Epithelial cell of proximal tubule (primary cell): ENCODE measurements at regions not wholly inside any gene's neighbourhood (a gene's known extent, or its start where the extent isn't known, plus 50 kb on each side); places are given as distances from the start of the nearest gene placed in this dataset.
"Not testable (repeated sequence)": the region's sequence is repeated elsewhere in the genome, so short reads cannot be mapped to it uniquely, and the experiment has no call there.

Experiments
- DNase-seq: peaks from one replicate; pipeline ENCODE4 v3.0.0-alpha.2; 2011; ENCODE audit warnings: low read depth
- H3K4me3 ChIP-seq: 2 replicates; pipeline ENCODE4 v1.5.1; 2011; ENCODE audit warnings: low read depth, mild to moderate bottlenecking, low read length
- TF ChIP-seq, protein P1 (sequence below): conservative IDR thresholded peaks from 2 replicates; pipeline ENCODE4 v1.5.1; 2012; ENCODE audit warnings: low read depth, mild to moderate bottlenecking, low read length

DNA sequence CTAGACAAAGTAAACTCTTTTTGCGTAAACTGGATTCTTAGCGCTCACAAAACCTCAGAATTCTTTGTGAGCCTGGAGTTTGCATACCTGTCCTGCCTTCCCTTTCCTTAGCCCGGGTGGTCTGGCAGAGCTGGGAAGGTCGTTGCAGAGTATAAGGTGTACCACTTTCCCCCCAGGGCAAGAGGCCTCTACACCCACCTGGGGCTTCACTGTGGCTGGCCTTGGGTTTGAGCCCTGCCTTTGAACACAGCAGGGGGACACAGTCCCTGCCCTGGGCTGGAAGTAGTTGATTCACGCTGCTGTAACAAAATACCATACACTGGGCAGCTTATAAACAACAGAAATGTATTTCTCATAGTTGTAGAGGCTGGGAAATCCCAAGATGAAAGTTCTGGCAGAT, 133.9 kb downstream of the B3GNT2 start:
- TF ChIP-seq, protein P1, sequence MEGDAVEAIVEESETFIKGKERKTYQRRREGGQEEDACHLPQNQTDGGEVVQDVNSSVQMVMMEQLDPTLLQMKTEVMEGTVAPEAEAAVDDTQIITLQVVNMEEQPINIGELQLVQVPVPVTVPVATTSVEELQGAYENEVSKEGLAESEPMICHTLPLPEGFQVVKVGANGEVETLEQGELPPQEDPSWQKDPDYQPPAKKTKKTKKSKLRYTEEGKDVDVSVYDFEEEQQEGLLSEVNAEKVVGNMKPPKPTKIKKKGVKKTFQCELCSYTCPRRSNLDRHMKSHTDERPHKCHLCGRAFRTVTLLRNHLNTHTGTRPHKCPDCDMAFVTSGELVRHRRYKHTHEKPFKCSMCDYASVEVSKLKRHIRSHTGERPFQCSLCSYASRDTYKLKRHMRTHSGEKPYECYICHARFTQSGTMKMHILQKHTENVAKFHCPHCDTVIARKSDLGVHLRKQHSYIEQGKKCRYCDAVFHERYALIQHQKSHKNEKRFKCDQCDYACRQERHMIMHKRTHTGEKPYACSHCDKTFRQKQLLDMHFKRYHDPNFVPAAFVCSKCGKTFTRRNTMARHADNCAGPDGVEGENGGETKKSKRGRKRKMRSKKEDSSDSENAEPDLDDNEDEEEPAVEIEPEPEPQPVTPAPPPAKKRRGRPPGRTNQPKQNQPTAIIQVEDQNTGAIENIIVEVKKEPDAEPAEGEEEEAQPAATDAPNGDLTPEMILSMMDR, result no peak
- DNase-seq, result no peak
- H3K4me3 ChIP-seq, result no peak overlapping the region

DNA sequence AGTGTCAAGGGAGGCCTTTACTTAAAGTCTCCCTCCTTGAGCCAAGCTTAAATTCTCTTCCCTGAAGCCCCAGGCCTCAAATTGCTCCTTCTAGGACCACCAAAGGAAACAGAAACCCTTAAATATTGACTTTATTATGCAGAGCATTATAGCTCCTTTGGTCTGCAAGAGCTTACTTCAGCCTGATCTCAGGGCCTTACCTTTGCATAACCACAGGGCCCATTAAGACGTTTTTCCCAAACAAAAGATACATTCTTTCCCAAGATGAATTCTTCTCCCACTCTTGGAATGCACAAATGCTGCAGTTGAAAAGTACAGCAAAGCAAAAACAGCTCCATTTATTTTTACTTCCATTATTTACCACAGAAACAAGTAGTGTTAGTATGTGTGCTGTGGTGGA, 130.8 kb downstream of the B3GNT2 start:
- H3K4me3 ChIP-seq, result no peak overlapping the region
- no peak for DNase-seq
- TF ChIP-seq, protein P1, result no peak

DNA sequence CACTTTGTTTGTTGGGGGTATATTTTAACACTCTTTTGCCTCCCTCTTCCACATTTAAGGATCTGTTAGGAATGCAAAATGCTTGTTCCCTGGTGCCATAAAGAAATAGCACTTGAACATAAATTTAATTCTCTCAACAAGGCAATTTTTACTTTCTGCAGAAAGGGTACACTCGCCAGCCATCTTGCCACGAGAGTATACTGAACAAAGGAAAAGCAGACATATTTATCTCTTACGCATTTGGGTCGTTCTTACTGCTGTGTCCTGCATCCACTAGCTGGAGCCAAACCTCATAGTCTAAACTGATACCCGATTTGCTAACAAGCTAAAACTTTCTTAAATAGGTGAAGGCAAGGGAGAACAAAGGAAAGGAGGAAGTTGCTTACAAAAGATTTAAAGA, 129.5 kb downstream of the B3GNT2 start:
- DNase-seq, result no peak
- no peak overlapping the region for H3K4me3 ChIP-seq
- TF ChIP-seq, protein P1, result no peak

DNA sequence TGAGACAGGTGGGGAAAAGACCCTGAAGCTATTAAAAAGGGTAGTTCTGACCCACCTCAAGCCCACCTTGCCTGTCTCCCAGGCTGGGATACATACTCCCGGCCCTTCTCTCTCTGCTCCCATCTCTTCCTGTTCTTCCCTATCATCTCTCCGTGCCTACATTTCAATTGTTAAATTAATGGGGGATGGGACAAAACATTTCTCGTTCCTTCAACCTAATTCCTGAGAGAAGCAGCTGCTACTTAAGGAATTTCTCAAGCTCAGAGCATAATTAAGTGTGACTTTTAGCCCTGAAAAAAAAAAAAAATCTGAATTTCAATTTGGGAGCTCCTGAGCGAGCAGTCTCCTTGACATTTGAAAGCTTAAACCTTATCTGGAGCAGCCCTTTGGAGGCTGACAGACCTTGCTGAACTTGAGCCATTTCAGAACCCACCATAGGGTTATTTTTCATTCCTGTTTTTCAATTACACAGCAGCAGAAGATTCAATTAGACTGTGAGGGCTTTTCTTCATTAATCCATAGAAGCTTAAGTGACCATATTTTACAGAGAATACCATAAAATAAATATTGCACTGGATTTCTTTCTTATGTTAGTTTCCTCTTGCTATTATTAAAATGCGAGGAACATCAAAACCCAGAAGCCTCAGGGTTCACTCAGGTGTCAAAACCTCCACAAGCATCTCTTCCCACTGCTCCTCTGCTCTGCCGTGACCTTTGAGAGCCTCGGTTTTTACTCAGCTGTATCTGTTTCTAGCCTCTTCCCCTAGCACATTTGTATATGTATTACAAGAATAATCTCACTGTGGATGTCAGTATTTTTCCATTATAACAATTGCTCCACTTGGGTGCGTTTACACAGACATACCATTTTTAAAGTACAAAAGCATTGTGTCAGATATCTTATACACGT, 125.7 kb downstream of the B3GNT2 start:
- no peak for DNase-seq
- TF ChIP-seq, protein P1, result no peak
- H3K4me3 ChIP-seq, result no peak overlapping the region

DNA sequence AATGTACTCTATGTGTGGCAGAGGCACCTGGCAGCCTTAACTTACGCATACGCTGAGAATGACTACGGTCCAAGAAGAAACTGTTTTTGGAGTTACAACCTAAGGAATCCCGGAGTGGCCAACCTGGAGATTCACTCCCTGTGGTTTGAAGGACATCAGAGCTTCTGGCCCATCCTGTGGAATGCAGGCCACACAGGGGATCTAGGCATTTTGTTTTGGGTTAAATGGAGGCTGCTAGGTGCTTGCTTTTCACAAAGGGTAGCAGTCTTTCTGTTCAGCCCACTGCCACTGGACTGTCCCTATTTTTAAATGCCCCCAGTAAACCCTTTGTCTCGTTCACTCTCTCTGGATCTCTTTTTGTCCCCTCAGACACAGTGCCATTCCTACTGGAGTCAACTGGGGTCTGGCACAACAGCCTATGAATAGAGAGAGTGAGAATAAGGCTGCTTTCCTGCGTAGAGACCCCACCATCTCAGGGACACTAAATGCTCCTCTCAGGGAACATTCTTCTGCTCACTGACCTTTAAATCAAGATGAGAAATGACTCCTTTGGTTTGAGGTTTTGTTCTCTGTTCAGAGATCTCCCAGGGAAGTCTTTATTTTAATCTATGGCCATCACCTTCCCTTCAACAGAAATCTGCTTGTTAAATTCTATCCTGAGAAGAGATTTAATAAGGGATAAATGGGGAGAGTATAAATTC, 124.9 kb downstream of the B3GNT2 start:
- no peak overlapping the region for H3K4me3 ChIP-seq
- DNase-seq, result no peak
- TF ChIP-seq, protein P1, result no peak

DNA sequence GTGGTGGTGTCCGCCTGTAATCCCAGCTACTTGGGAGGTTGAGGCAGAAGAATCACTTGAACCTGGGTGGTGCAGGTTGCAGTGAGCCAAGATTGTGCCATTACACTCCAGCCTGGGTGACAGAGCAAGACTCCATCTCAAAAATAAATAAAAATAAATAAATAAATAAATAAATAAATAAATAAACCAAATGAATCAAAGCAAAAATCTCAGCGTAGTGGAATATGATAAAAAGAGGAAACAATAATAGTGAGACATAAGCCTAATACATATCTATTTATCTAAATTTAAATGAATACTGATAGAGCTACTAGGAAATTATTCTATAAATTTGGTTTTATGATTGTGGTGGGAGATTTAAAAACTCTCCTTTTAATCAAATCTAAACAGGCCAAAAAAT, 124.2 kb downstream of the B3GNT2 start:
- not testable (repeated sequence) for H3K4me3 ChIP-seq, DNase-seq

DNA sequence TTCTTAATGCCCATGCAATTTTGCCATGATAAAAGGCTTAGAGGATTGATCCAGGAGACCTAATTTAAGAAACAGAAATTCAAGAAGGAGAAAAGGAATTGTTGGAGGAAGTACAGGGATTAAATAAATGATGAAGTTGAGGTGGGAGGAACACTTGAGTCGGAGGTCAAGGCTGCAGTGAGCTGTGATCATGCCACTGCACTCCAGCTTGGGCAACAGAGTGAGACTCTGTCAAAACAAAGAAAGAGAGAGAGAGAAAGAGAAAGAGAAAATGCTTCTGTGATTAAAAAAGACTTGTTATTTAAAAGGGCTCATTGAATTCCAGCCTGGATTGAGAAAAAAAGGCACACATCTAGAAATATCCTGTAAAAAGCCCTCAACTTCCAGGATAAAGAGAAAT, 123.2 kb downstream of the B3GNT2 start:
- no peak overlapping the region for H3K4me3 ChIP-seq
- no peak for DNase-seq
- TF ChIP-seq, protein P1, result no peak
